GM23338 (cell line): ENCODE measurements at regions not wholly inside any gene's neighbourhood (a gene's known extent, or its start where the extent isn't known, plus 50 kb on each side); places are given as distances from the start of the nearest gene placed in this dataset.
"Not testable (repeated sequence)": the region's sequence is repeated elsewhere in the genome, so short reads cannot be mapped to it uniquely, and the experiment has no call there.

Experiments
- CREB1 ChIP-seq: fragments of 250-450 bp; sonication (Bioruptor Pico); IDR thresholded peaks from 2 replicates; pipeline ENCODE4 v1.5.0; 2020; ENCODE audit warnings: low read depth, mild to moderate bottlenecking, moderate library complexity
- EZH2 ChIP-seq: fragments of 200-600 bp; sonication (generic); IDR thresholded peaks from one replicate; pipeline ENCODE4 v1.8.0; 2017; ENCODE audit warnings: antibody characterized with exemption, mild to moderate bottlenecking, low read depth; ENCODE audit not compliant: unreplicated experiment
- EZH2phosphoT487 ChIP-seq: fragments of 200-600 bp; sonication (generic); IDR thresholded peaks from one replicate; pipeline ENCODE4 v1.8.1; 2018; ENCODE audit warnings: antibody characterized with exemption; ENCODE audit not compliant: unreplicated experiment
- POLR2AphosphoS5 ChIP-seq: IDR thresholded peaks from 2 replicates; pipeline ENCODE4 v1.6.1; 2016; ENCODE audit warnings: antibody characterized with exemption, low read depth
- ZNF114 ChIP-seq: fragments of 250-450 bp; sonication (Bioruptor Pico); IDR thresholded peaks from 2 replicates; pipeline ENCODE4 v1.5.0; 2020; ENCODE audit warnings: mild to moderate bottlenecking, moderate library complexity
- ZNF331 ChIP-seq: fragments of 250-450 bp; sonication (Bioruptor Pico); IDR thresholded peaks from 2 replicates; pipeline ENCODE4 v1.5.0; 2020; ENCODE audit warnings: low read depth, mild to moderate bottlenecking, moderate library complexity
- TF ChIP-seq, protein P1 (sequence below), 2 experiments: fragments of 200-600 bp in 1 of 2; sonication (generic) in 1 of 2; conservative IDR thresholded peaks; 2 replicates each; pipeline versions ENCODE4 v1.5.1 to v1.6.1; 2016 to 2017; ENCODE audit warnings: antibody characterized with exemption in 2 of 2, low read depth in 2 of 2, mild to moderate bottlenecking in 2 of 2, moderate library complexity in 1 of 2
- TF ChIP-seq, protein P2 (sequence below): IDR thresholded peaks from one replicate; pipeline ENCODE4 v1.6.1; 2018; ENCODE audit warnings: antibody characterized with exemption; ENCODE audit not compliant: unreplicated experiment

DNA sequence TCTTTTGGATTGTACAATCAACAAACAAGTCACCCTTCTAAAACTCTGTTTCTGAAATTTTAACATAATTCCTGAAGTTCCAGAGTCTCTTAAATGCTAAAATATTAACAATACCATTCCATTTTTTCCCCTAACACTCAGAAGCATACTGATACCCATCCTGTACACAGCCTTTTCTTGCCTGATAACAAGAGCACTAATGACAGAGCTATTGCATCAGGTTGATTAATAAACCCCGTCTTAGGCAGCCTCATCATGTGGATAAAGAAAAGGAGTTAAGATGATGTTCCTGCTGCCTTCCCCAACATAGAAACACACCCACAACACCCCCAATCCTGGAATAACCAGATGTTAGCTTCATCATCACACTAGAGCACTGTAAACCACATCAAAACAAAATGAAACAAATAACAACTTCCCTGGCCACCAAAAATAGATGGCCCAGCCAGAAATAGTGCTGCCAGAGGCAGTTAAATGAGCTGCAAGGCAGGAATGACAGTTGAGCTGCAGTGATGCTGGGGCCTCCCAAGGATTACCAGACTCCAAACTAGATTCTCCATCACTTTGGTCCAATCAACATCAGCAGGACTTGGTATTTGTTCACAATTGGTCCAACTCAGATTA is 93.8 kb upstream of the NBPF26 start:
- TF ChIP-seq, protein P1, sequence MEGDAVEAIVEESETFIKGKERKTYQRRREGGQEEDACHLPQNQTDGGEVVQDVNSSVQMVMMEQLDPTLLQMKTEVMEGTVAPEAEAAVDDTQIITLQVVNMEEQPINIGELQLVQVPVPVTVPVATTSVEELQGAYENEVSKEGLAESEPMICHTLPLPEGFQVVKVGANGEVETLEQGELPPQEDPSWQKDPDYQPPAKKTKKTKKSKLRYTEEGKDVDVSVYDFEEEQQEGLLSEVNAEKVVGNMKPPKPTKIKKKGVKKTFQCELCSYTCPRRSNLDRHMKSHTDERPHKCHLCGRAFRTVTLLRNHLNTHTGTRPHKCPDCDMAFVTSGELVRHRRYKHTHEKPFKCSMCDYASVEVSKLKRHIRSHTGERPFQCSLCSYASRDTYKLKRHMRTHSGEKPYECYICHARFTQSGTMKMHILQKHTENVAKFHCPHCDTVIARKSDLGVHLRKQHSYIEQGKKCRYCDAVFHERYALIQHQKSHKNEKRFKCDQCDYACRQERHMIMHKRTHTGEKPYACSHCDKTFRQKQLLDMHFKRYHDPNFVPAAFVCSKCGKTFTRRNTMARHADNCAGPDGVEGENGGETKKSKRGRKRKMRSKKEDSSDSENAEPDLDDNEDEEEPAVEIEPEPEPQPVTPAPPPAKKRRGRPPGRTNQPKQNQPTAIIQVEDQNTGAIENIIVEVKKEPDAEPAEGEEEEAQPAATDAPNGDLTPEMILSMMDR (conservative IDR thresholded peaks at IDR 0.05; ENCODE audit: low read depth in 2 of 2) = not testable (repeated sequence)
- not testable (repeated sequence) for TF ChIP-seq EZH2phosphoT487; EZH2; ZNF331 (CRISPR knock-in tag); POLR2AphosphoS5; ZNF114 (CRISPR knock-in tag); CREB1 (CRISPR knock-in tag)
- TF ChIP-seq, protein P2, sequence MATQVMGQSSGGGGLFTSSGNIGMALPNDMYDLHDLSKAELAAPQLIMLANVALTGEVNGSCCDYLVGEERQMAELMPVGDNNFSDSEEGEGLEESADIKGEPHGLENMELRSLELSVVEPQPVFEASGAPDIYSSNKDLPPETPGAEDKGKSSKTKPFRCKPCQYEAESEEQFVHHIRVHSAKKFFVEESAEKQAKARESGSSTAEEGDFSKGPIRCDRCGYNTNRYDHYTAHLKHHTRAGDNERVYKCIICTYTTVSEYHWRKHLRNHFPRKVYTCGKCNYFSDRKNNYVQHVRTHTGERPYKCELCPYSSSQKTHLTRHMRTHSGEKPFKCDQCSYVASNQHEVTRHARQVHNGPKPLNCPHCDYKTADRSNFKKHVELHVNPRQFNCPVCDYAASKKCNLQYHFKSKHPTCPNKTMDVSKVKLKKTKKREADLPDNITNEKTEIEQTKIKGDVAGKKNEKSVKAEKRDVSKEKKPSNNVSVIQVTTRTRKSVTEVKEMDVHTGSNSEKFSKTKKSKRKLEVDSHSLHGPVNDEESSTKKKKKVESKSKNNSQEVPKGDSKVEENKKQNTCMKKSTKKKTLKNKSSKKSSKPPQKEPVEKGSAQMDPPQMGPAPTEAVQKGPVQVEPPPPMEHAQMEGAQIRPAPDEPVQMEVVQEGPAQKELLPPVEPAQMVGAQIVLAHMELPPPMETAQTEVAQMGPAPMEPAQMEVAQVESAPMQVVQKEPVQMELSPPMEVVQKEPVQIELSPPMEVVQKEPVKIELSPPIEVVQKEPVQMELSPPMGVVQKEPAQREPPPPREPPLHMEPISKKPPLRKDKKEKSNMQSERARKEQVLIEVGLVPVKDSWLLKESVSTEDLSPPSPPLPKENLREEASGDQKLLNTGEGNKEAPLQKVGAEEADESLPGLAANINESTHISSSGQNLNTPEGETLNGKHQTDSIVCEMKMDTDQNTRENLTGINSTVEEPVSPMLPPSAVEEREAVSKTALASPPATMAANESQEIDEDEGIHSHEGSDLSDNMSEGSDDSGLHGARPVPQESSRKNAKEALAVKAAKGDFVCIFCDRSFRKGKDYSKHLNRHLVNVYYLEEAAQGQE = not testable (repeated sequence)
